ENCODE measurements at regions not wholly inside any gene's neighbourhood (a gene's known extent, or its start where the extent isn't known, plus 50 kb on each side); places are given as distances from the start of the nearest gene placed in this dataset.

DNA sequence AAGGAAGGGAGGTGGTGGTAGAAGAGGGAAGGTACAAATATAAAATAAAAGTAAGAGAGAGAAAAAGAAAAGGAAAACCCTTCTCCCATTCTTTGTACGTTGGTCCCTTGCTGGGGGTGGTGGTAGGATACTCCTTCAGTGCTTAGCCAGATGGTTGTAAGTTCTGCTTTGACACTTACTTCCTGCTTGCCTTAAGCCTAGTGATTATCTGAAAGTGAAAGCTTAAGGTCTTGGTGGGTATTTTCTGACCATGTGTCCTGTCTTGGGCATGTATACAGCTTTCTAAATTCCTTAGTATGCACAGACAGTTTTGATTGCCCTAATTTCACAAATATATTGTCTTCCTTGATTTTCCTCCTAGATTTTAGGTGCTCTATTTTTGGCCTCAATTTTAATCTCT, 314.8 kb downstream of the PCDH17 start:
- TF ChIP-seq ZFP3 (CRISPR knock-in tag; IDR thresholded peaks at IDR 0.05) (no peak), ZNF565 (CRISPR knock-in tag; conservative IDR thresholded peaks at IDR 0.05; ENCODE audit: low read depth) (no peak), CSDC2 (CRISPR knock-in tag; IDR thresholded peaks at IDR 0.05) (no peak), TOX (CRISPR knock-in tag; IDR thresholded peaks at IDR 0.05; ENCODE audit: borderline replicate concordance) (no peak), SNAI2 (CRISPR knock-in tag; IDR thresholded peaks at IDR 0.05) (no peak), TCF4 (CRISPR knock-in tag; IDR thresholded peaks at IDR 0.05; ENCODE audit: borderline replicate concordance) (no peak), ARNTL (CRISPR knock-in tag; IDR thresholded peaks at IDR 0.05; ENCODE audit: borderline replicate concordance, low read depth) (no peak), ISL1 (CRISPR knock-in tag; IDR thresholded peaks at IDR 0.05) (no peak), RARB (CRISPR knock-in tag; IDR thresholded peaks at IDR 0.05) (no peak), ZC3H10 (CRISPR knock-in tag; IDR thresholded peaks at IDR 0.05) (no peak), ZFP30 (CRISPR knock-in tag; IDR thresholded peaks at IDR 0.05) (no peak), PPARA (CRISPR knock-in tag; IDR thresholded peaks at IDR 0.05; ENCODE audit: borderline replicate concordance) (no peak), ZNF8 (CRISPR knock-in tag; IDR thresholded peaks at IDR 0.05) (no peak), BACH2 (CRISPR knock-in tag; IDR thresholded peaks at IDR 0.05; ENCODE audit: borderline replicate concordance) (no peak), ESRRG (CRISPR knock-in tag; IDR thresholded peaks at IDR 0.05) (no peak)
- TF ChIP-seq, protein P1, sequence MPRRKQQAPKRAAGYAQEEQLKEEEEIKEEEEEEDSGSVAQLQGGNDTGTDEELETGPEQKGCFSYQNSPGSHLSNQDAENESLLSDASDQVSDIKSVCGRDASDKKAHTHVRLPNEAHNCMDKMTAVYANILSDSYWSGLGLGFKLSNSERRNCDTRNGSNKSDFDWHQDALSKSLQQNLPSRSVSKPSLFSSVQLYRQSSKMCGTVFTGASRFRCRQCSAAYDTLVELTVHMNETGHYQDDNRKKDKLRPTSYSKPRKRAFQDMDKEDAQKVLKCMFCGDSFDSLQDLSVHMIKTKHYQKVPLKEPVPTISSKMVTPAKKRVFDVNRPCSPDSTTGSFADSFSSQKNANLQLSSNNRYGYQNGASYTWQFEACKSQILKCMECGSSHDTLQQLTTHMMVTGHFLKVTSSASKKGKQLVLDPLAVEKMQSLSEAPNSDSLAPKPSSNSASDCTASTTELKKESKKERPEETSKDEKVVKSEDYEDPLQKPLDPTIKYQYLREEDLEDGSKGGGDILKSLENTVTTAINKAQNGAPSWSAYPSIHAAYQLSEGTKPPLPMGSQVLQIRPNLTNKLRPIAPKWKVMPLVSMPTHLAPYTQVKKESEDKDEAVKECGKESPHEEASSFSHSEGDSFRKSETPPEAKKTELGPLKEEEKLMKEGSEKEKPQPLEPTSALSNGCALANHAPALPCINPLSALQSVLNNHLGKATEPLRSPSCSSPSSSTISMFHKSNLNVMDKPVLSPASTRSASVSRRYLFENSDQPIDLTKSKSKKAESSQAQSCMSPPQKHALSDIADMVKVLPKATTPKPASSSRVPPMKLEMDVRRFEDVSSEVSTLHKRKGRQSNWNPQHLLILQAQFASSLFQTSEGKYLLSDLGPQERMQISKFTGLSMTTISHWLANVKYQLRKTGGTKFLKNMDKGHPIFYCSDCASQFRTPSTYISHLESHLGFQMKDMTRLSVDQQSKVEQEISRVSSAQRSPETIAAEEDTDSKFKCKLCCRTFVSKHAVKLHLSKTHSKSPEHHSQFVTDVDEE (CRISPR knock-in tag; IDR thresholded peaks at IDR 0.05) = no peak
- TF ChIP-seq, protein P2, sequence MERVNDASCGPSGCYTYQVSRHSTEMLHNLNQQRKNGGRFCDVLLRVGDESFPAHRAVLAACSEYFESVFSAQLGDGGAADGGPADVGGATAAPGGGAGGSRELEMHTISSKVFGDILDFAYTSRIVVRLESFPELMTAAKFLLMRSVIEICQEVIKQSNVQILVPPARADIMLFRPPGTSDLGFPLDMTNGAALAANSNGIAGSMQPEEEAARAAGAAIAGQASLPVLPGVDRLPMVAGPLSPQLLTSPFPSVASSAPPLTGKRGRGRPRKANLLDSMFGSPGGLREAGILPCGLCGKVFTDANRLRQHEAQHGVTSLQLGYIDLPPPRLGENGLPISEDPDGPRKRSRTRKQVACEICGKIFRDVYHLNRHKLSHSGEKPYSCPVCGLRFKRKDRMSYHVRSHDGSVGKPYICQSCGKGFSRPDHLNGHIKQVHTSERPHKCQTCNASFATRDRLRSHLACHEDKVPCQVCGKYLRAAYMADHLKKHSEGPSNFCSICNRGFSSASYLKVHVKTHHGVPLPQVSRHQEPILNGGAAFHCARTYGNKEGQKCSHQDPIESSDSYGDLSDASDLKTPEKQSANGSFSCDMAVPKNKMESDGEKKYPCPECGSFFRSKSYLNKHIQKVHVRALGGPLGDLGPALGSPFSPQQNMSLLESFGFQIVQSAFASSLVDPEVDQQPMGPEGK (CRISPR knock-in tag; IDR thresholded peaks at IDR 0.05; ENCODE audit: borderline replicate concordance) = no peak
- TF ChIP-seq, protein P3, sequence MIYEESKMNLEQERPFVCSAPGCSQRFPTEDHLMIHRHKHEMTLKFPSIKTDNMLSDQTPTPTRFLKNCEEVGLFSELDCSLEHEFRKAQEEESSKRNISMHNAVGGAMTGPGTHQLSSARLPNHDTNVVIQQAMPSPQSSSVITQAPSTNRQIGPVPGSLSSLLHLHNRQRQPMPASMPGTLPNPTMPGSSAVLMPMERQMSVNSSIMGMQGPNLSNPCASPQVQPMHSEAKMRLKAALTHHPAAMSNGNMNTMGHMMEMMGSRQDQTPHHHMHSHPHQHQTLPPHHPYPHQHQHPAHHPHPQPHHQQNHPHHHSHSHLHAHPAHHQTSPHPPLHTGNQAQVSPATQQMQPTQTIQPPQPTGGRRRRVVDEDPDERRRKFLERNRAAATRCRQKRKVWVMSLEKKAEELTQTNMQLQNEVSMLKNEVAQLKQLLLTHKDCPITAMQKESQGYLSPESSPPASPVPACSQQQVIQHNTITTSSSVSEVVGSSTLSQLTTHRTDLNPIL (CRISPR knock-in tag; IDR thresholded peaks at IDR 0.05; ENCODE audit: low read depth) = no peak
- TF ChIP-seq, protein P4, sequence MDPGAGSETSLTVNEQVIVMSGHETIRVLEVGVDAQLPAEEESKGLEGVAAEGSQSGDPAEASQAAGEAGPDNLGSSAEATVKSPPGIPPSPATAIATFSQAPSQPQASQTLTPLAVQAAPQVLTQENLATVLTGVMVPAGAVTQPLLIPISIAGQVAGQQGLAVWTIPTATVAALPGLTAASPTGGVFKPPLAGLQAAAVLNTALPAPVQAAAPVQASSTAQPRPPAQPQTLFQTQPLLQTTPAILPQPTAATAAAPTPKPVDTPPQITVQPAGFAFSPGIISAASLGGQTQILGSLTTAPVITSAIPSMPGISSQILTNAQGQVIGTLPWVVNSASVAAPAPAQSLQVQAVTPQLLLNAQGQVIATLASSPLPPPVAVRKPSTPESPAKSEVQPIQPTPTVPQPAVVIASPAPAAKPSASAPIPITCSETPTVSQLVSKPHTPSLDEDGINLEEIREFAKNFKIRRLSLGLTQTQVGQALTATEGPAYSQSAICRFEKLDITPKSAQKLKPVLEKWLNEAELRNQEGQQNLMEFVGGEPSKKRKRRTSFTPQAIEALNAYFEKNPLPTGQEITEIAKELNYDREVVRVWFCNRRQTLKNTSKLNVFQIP (CRISPR knock-in tag; IDR thresholded peaks at IDR 0.05; ENCODE audit: borderline replicate concordance, low read depth) = no peak

DNA sequence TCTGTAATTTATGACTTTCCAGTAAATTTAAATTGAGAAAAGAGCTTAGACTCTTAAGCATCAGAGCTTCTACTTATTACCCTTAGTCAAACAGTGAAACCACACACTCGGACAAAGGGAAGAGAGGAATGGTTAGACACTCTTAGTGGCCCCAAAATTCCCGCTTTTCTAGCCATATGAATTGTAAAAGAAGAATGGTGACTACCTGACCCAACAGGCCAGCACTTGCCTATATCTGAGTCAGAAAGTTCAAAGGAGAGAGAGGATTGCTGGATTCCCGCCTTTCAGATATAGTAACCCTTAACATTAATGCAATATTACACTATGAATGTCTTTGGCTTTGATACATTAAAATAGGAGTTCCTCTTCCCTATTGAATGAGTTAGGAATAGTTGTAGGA, 317.3 kb downstream of the PCDH17 start:
- TF ChIP-seq TCF4 (CRISPR knock-in tag; IDR thresholded peaks at IDR 0.05; ENCODE audit: borderline replicate concordance) (no peak), ARNTL (CRISPR knock-in tag; IDR thresholded peaks at IDR 0.05; ENCODE audit: borderline replicate concordance, low read depth) (no peak), ZC3H10 (CRISPR knock-in tag; IDR thresholded peaks at IDR 0.05) (no peak), ZNF70 (CRISPR knock-in tag; IDR thresholded peaks at IDR 0.05) (no peak), SNAI2 (CRISPR knock-in tag; IDR thresholded peaks at IDR 0.05) (no peak), ZFP30 (CRISPR knock-in tag; IDR thresholded peaks at IDR 0.05) (no peak), ISL1 (CRISPR knock-in tag; IDR thresholded peaks at IDR 0.05) (no peak)
- TF ChIP-seq, protein P4 (CRISPR knock-in tag; IDR thresholded peaks at IDR 0.05; ENCODE audit: borderline replicate concordance, low read depth) = no peak
- TF ChIP-seq, protein P5, sequence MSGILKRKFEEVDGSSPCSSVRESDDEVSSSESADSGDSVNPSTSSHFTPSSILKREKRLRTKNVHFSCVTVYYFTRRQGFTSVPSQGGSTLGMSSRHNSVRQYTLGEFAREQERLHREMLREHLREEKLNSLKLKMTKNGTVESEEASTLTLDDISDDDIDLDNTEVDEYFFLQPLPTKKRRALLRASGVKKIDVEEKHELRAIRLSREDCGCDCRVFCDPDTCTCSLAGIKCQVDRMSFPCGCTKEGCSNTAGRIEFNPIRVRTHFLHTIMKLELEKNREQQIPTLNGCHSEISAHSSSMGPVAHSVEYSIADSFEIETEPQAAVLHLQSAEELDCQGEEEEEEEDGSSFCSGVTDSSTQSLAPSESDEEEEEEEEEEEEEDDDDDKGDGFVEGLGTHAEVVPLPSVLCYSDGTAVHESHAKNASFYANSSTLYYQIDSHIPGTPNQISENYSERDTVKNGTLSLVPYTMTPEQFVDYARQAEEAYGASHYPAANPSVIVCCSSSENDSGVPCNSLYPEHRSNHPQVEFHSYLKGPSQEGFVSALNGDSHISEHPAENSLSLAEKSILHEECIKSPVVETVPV (CRISPR knock-in tag; IDR thresholded peaks at IDR 0.05) = no peak
- TF ChIP-seq, protein P2 (CRISPR knock-in tag; IDR thresholded peaks at IDR 0.05; ENCODE audit: borderline replicate concordance) = no peak
- no peak for ATAC-seq

More for the DNA sequence above, 314.8 kb downstream of the PCDH17 start:
- no peak for ATAC-seq

Measured in SK-N-SH treated with all-trans-retinoic acid at 6 μM for 48 hours (cell line).